ENCODE measurements at regions not wholly inside any gene's neighbourhood (a gene's known extent, or its start where the extent isn't known, plus 50 kb on each side); places are given as distances from the start of the nearest gene placed in this dataset.

DNA sequence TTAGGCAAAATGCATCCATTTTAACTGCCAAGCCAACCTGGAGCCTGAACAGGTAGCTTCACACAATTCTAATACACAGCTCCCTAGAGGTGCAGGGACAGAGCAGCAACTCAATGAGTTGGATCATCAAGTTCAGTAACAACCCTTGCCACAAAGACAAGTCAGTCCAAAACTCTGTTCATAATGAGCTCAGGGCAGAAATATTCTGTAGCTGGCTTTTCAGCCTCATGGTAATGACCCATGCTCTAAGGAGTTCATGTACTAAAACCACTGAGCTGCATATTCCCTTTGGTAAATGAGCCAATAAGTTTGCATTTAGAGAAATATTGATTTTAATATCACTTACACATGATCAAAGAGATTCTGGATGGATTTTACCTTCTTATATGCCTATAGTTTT, 316.1 kb downstream of the SEC23A start:
- intact Hi-C loops (cut with DNase I): no loop called here

DNA sequence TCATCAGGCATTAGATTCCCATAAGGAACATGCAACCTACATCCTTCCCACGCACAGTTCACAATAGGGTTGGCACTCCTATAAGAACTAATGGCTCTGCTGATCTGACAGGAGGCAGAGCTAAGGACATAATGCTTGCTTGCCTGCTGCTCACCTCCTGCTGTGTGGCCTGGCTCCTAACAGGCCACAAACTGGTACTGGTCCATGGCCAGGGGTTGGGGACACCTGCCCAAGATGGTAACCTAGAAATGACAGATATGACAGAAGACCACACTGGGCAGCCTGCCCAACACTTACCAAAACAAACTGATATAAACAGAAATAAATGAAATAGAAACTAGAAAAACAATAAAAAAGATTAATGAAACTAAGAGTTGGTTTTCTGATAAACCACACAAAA, 325.6 kb downstream of the SEC23A start:
- intact Hi-C loops (cut with DNase I): no loop called here
- 83 to 88% methylated on average over 1 of the region's 1 CpG for WGBS, 2 donors
- Histone ChIP-seq H3K27ac (no peak overlapping the region), H3K4me1 (no peaks in the 10 kb centered on the region), H3K4me3 (no peak overlapping the region), H3K9me3 (no peaks in the 10 kb centered on the region), H3K36me3 (no peaks in the 10 kb centered on the region), H3K27me3 (no peaks in the 10 kb centered on the region)
- no peak for DNase-seq
- TF ChIP-seq, protein P1, sequence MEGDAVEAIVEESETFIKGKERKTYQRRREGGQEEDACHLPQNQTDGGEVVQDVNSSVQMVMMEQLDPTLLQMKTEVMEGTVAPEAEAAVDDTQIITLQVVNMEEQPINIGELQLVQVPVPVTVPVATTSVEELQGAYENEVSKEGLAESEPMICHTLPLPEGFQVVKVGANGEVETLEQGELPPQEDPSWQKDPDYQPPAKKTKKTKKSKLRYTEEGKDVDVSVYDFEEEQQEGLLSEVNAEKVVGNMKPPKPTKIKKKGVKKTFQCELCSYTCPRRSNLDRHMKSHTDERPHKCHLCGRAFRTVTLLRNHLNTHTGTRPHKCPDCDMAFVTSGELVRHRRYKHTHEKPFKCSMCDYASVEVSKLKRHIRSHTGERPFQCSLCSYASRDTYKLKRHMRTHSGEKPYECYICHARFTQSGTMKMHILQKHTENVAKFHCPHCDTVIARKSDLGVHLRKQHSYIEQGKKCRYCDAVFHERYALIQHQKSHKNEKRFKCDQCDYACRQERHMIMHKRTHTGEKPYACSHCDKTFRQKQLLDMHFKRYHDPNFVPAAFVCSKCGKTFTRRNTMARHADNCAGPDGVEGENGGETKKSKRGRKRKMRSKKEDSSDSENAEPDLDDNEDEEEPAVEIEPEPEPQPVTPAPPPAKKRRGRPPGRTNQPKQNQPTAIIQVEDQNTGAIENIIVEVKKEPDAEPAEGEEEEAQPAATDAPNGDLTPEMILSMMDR (IDR thresholded peaks at IDR 0.05): no peak
- TF ChIP-seq POLR2A (IDR thresholded peaks at IDR 0.05): no peak

More for the DNA sequence above, 316.1 kb downstream of the SEC23A start:
- H3K27ac ChIP-seq: no peak overlapping the region
- H3K4me3 ChIP-seq: no peak overlapping the region
- DNase-seq: no peak
- no peaks in the 10 kb centered on the region for H3K4me1 ChIP-seq
- no peak for TF ChIP-seq POLR2A (IDR thresholded peaks at IDR 0.05)
- TF ChIP-seq, protein P1 (IDR thresholded peaks at IDR 0.05): no peak
- H3K9me3 ChIP-seq: no peaks in the 10 kb centered on the region
- no peaks in the 10 kb centered on the region for H3K27me3 ChIP-seq
- H3K36me3 ChIP-seq: no peaks in the 10 kb centered on the region

DNA sequence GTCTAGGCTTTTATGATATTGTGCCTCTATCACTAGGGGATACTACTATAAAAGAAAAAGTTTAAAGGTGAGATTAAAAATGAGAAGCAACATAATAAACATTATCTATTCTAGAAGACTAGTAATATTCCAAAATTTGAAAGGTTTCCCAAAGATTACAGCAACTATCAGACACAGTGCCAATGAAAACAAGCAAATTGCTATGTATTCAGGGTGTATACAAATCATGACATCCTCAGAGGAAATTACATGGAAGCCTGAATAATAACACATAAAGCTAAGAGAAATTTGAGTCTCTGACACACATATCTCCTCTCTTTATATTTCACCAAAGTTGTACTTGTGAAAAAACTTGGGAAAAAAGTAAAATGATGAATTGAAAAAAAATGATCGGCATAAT, 327.0 kb downstream of the SEC23A start:
- TF ChIP-seq, protein P1 (IDR thresholded peaks at IDR 0.05): no peak
- TF ChIP-seq POLR2A (IDR thresholded peaks at IDR 0.05): no peak
- Histone ChIP-seq H3K4me1 (no peaks in the 10 kb centered on the region), H3K36me3 (no peaks in the 10 kb centered on the region), H3K27ac (no peak overlapping the region), H3K9me3 (no peaks in the 10 kb centered on the region), H3K27me3 (no peaks in the 10 kb centered on the region), H3K4me3 (no peak overlapping the region)
- 74 to 88% methylated on average over 1 of the region's 1 CpG for WGBS, 2 donors
- DNase-seq: no peak
- intact Hi-C loops (cut with DNase I): no loop called here

DNA sequence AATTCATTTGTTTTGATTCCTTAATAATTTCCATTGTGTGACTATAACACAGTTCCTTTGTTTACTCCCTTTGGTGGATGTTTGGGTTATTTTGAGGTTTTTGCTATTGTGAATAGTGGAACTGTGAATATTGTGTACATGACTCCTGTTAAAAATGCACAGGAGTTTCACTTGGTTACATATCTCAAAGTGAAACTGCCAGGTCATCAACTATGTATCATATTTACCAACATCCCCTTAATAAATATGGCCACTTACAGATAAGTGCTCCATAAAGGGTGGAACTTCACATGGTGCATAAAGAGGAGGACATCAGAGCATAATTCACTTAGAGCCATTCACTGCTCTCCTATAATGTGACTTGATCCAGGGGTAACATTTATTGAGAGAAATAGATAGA, 328.9 kb downstream of the SEC23A start:
- no peak overlapping the region for H3K27ac ChIP-seq
- no peak for DNase-seq

DNA sequence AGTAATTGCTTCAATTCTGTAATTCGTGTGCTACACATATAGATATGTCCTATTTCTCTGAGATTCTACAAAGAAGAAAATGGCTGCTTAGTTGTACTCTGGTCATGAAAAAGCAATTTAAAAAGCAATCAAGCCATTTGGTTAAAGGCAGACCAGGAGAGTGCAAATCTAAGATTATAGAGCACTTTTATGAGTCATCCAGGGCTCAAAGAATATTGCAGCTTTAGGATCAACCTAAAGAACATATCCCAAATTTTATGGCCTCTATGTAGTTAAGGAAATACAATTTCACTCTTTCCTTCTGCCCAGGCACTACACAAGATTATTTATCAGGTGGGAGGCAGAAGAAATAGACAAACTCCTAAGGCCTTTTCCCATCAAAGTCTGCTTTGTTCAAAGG, 332.8 kb downstream of the SEC23A start:
- H3K9me3 ChIP-seq: no peaks in the 10 kb centered on the region
- intact Hi-C loops (cut with DNase I): no loop called here
- WGBS, 2 donors: 57 to 67% methylated on average over 1 of the region's 1 CpG
- no peak for TF ChIP-seq POLR2A (IDR thresholded peaks at IDR 0.05)
- TF ChIP-seq, protein P1 (IDR thresholded peaks at IDR 0.05): no peak
- H3K4me1 ChIP-seq: no peaks in the 10 kb centered on the region
- no peaks in the 10 kb centered on the region for H3K27me3 ChIP-seq
- H3K36me3 ChIP-seq: no peaks in the 10 kb centered on the region
- H3K27ac ChIP-seq: no peak overlapping the region
- H3K4me3 ChIP-seq: no peak overlapping the region
- no peak for DNase-seq

More for the DNA sequence above, 328.9 kb downstream of the SEC23A start:
- Histone ChIP-seq H3K9me3 (no peaks in the 10 kb centered on the region), H3K27me3 (no peaks in the 10 kb centered on the region), H3K36me3 (no peaks in the 10 kb centered on the region), H3K4me3 (no peak overlapping the region), H3K4me1 (no peaks in the 10 kb centered on the region)
- intact Hi-C loops (cut with DNase I): no loop called here
- no peak for TF ChIP-seq POLR2A (IDR thresholded peaks at IDR 0.05)
- TF ChIP-seq, protein P1 (IDR thresholded peaks at IDR 0.05): no peak
